ENCODE measurements at regions not wholly inside any gene's neighbourhood (a gene's known extent, or its start where the extent isn't known, plus 50 kb on each side); places are given as distances from the start of the nearest gene placed in this dataset.

DNA sequence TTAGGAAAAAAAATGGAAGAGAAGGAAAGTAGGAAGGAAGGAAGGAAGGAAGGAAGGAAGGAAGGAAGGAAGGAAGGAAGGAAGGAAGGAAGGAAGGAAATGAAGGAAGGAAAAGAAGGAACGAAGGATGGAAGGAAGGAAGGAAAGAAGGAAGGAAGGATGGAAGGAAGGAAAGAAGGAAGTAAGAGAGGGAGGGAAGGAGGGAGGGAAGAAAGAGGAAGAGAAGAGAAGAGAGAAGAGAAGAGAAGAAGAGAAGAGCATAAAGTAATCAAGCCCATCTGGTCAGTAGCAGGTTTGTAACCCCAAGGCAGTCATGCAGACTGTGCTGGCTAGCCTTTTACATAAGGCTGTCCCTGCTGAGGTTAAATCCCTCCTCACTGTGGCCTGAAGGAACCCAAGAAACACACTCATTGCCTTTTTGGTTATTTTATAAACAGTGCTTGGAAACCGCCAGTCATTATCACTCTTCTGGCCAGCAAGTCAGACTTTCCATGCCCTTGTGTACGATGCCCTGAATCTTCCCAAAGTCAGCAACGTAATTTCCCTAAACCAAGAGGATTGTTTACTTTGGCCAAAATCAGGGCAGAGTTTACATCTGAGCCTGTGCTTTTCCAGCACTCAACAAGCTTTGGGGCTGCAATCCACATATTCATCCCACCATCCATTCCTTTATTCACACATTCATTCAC lies 409.6 kb upstream of the MAF start:
- no peaks in the 10 kb centered on the region for H3K9me3 ChIP-seq (ENCODE audit: low read length)
- TF ChIP-seq EZH2 (IDR thresholded peaks at IDR 0.05; ENCODE audit: low read length, unreplicated experiment) (no peak), EZH2phosphoT487 (IDR thresholded peaks at IDR 0.05; ENCODE audit: borderline replicate concordance, low read length) (no peak)
- TF ChIP-seq, protein P1, sequence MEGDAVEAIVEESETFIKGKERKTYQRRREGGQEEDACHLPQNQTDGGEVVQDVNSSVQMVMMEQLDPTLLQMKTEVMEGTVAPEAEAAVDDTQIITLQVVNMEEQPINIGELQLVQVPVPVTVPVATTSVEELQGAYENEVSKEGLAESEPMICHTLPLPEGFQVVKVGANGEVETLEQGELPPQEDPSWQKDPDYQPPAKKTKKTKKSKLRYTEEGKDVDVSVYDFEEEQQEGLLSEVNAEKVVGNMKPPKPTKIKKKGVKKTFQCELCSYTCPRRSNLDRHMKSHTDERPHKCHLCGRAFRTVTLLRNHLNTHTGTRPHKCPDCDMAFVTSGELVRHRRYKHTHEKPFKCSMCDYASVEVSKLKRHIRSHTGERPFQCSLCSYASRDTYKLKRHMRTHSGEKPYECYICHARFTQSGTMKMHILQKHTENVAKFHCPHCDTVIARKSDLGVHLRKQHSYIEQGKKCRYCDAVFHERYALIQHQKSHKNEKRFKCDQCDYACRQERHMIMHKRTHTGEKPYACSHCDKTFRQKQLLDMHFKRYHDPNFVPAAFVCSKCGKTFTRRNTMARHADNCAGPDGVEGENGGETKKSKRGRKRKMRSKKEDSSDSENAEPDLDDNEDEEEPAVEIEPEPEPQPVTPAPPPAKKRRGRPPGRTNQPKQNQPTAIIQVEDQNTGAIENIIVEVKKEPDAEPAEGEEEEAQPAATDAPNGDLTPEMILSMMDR (conservative IDR thresholded peaks at IDR 0.05; ENCODE audit: low read depth, low read length): no peak
- H3K79me2 ChIP-seq (ENCODE audit: low read length): no peaks in the 10 kb centered on the region
- no peak overlapping the region for H3K4me3 ChIP-seq (ENCODE audit: low read length)
- H3K27ac ChIP-seq (ENCODE audit: low read length): no peak overlapping the region
- no peaks in the 10 kb centered on the region for H3K9me2 ChIP-seq (replicated peaks; ENCODE audit: low read length)
- ATAC-seq: no peak
- no peaks in the 10 kb centered on the region for H3F3A ChIP-seq (ENCODE audit: low read length, unreplicated experiment)
- no peaks in the 10 kb centered on the region for H3K36me3 ChIP-seq (ENCODE audit: low read depth, low read length)
- no TSS peak for BruUV-seq (replicated peaks)
- no peak for DNase-seq
- no peak overlapping the region for H2AFZ ChIP-seq (ENCODE audit: low read length)
- H3K9ac ChIP-seq (ENCODE audit: low read length): no peak overlapping the region
- POLR2A ChIA-PET (ENCODE audit: unreplicated experiment): no interaction called here
- H3K4me2 ChIP-seq (ENCODE audit: low read length): no peak overlapping the region
- H3K27me3 ChIP-seq (ENCODE audit: low read length): peaks cover 3% of the 10 kb centered on the region; the same call in 1 of the 2 replicates
- CTCF ChIA-PET: no interaction called here
- no peaks in the 10 kb centered on the region for H4K20me1 ChIP-seq (ENCODE audit: low read length)
- H3K4me1 ChIP-seq (ENCODE audit: insufficient read depth, low read length): no peaks in the 10 kb centered on the region
- intact Hi-C loops (cut with micrococcal nuclease): no loop called here

DNA sequence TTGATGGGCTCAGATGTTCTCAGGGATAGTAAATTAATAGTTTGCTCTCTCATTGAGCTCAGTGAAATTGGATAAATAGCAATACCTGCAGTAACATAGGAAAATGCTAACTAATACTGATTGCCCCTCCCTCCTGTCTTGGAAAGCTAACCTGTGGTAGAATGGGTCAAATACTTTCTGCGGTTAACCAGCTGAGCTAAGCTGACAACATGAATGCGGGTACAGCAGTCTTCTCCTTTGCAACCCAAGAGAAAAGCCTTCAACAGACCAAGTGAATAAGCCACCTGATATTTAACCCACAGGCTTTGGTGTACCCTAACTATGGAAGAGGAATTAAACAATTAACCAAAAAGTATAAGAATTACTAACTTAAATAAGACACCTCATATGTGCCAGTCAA lies 408.3 kb upstream of the MAF start:
- POLR2A ChIA-PET (ENCODE audit: unreplicated experiment): no interaction called here
- intact Hi-C loops (cut with micrococcal nuclease): no loop called here
- Histone ChIP-seq H3K9me2 (replicated peaks; ENCODE audit: low read length) (no peaks in the 10 kb centered on the region), H4K20me1 (ENCODE audit: low read length) (no peaks in the 10 kb centered on the region), H3K4me2 (ENCODE audit: low read length) (no peak overlapping the region), H3K4me1 (ENCODE audit: insufficient read depth, low read length) (no peaks in the 10 kb centered on the region), H3K9ac (ENCODE audit: low read length) (no peak overlapping the region), H3K4me3 (ENCODE audit: low read length) (no peak overlapping the region), H3K9me3 (ENCODE audit: low read length) (no peaks in the 10 kb centered on the region), H3K27ac (ENCODE audit: low read length) (no peak overlapping the region), H2AFZ (ENCODE audit: low read length) (no peak overlapping the region), H3K27me3 (ENCODE audit: low read length) (peaks cover 3% of the 10 kb centered on the region; the same call in 1 of the 2 replicates), H3K79me2 (ENCODE audit: low read length) (no peaks in the 10 kb centered on the region), H3K36me3 (ENCODE audit: low read depth, low read length) (no peaks in the 10 kb centered on the region), H3F3A (ENCODE audit: low read length, unreplicated experiment) (no peaks in the 10 kb centered on the region)
- TF ChIP-seq EZH2 (IDR thresholded peaks at IDR 0.05; ENCODE audit: low read length, unreplicated experiment) (no peak), EZH2phosphoT487 (IDR thresholded peaks at IDR 0.05; ENCODE audit: borderline replicate concordance, low read length) (no peak)
- TF ChIP-seq, protein P1 (conservative IDR thresholded peaks at IDR 0.05; ENCODE audit: low read depth, low read length): no peak
- ATAC-seq: no peak
- no peak for DNase-seq
- BruUV-seq (replicated peaks): no TSS peak
- CTCF ChIA-PET: no interaction called here

DNA sequence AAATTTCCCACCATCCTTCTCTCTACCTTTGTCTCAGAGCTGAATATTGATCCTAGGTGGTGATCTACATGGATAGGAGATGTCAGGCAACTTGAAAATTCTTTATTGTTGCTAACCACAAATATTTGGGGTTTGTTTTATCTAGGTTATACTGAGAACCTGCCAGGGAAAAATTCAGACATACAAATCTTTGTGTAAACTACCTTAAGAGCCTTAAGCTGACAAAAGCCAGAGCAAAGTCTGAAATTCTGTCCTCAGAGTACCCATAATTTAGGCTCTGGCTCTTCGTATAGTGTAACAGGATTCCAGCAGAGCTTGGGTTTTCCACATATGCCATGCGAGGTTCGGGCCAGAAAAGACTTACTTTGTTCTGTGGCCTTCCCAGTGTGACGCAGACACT lies 406.7 kb upstream of the MAF start:
- no peaks in the 10 kb centered on the region for H3F3A ChIP-seq (ENCODE audit: low read length, unreplicated experiment)
- H3K9me2 ChIP-seq (replicated peaks; ENCODE audit: low read length): no peaks in the 10 kb centered on the region
- ATAC-seq (no peak), DNase-seq (no peak)
- BruUV-seq (replicated peaks): no TSS peak
- H4K20me1 ChIP-seq (ENCODE audit: low read length): no peaks in the 10 kb centered on the region
- H3K4me1 ChIP-seq (ENCODE audit: insufficient read depth, low read length): no peaks in the 10 kb centered on the region
- no peak overlapping the region for H3K4me3 ChIP-seq (ENCODE audit: low read length)
- no peak overlapping the region for H2AFZ ChIP-seq (ENCODE audit: low read length)
- POLR2A ChIA-PET (ENCODE audit: unreplicated experiment): no interaction called here
- no peaks in the 10 kb centered on the region for H3K36me3 ChIP-seq (ENCODE audit: low read depth, low read length)
- intact Hi-C loops (cut with micrococcal nuclease): no loop called here
- no peaks in the 10 kb centered on the region for H3K79me2 ChIP-seq (ENCODE audit: low read length)
- H3K27me3 ChIP-seq (ENCODE audit: low read length): peaks cover 3% of the 10 kb centered on the region; the same call in 1 of the 2 replicates
- H3K9ac ChIP-seq (ENCODE audit: low read length): no peak overlapping the region
- CTCF ChIA-PET: no interaction called here
- TF ChIP-seq EZH2 (IDR thresholded peaks at IDR 0.05; ENCODE audit: low read length, unreplicated experiment) (no peak), EZH2phosphoT487 (IDR thresholded peaks at IDR 0.05; ENCODE audit: borderline replicate concordance, low read length) (no peak)
- TF ChIP-seq, protein P1 (conservative IDR thresholded peaks at IDR 0.05; ENCODE audit: low read depth, low read length): no peak
- H3K27ac ChIP-seq (ENCODE audit: low read length): no peak overlapping the region
- H3K4me2 ChIP-seq (ENCODE audit: low read length): no peak overlapping the region
- H3K9me3 ChIP-seq (ENCODE audit: low read length): no peaks in the 10 kb centered on the region

All from PC-3 (cell line).